ENCODE measurements at regions not wholly inside any gene's neighbourhood (a gene's known extent, or its start where the extent isn't known, plus 50 kb on each side); places are given as distances from the start of the nearest gene placed in this dataset.

GRCh38 chr1:55338448-55338820 lies 123.3 kb upstream of the USP24 start:
- TF ChIP-seq CTCF (IDR thresholded peaks at IDR 0.05) (no peak), POLR2A (IDR thresholded peaks at IDR 0.05) (no peak)
